BE2C (cell line): ENCODE measurements at regions not wholly inside any gene's neighbourhood (a gene's known extent, or its start where the extent isn't known, plus 50 kb on each side); places are given as distances from the start of the nearest gene placed in this dataset.

Experiments
- DNase-seq: peaks from one replicate; pipeline ENCODE4 v3.0.0-alpha.2; 2020
- H3K27me3 ChIP-seq: fragments of 250-450 bp; sonication (Bioruptor Pico); 2 replicates; pipeline ENCODE4 v1.5.1; 2020; ENCODE audit warnings: mild to moderate bottlenecking
- H3K36me3 ChIP-seq: fragments of 250-450 bp; sonication (Bioruptor Pico); 2 replicates; pipeline ENCODE4 v1.5.1; 2020; ENCODE audit warnings: mild to moderate bottlenecking
- H3K4me1 ChIP-seq: fragments of 250-450 bp; sonication (Bioruptor Pico); 2 replicates; pipeline ENCODE4 v1.5.1; 2020
- H3K4me3 ChIP-seq: 2 replicates; pipeline ENCODE4 v1.5.1; 2011; ENCODE audit warnings: low read depth, low read length
- H3K9me3 ChIP-seq: fragments of 250-450 bp; sonication (Bioruptor Pico); 2 replicates; pipeline ENCODE4 v1.5.1; 2020
- TF ChIP-seq, protein P1 (sequence below): IDR thresholded peaks from 2 replicates; pipeline ENCODE4 v1.5.1; 2012; ENCODE audit warnings: mild to moderate bottlenecking, low read depth, low read length

DNA sequence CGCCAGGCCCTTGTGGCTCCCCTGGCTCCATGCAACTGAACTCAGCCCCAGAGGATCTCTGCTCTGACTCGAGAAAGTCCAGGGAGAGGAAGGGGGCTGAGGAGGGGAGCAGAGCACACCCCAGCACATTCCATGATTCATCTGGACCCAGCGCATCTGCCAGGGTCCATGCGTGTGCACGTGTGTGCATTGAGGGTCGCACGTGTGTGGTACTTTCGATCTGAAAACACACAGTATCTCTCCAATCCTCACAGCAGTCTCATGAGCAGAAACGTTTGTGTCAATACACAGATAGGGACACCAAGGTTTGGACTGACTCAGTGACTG, 146.4 kb upstream of the ID2 start:
- H3K27me3 ChIP-seq = no peaks in the 10 kb centered on the region
- H3K9me3 ChIP-seq = 0 out of 2 replicates have a peak, but pooled peaks cover 5% of the 10 kb centered on the region
- peaks cover 48% of the 10 kb centered on the region for H3K4me1 ChIP-seq
- DNase-seq = no peak
- H3K4me3 ChIP-seq = no peak overlapping the region
- TF ChIP-seq, protein P1, sequence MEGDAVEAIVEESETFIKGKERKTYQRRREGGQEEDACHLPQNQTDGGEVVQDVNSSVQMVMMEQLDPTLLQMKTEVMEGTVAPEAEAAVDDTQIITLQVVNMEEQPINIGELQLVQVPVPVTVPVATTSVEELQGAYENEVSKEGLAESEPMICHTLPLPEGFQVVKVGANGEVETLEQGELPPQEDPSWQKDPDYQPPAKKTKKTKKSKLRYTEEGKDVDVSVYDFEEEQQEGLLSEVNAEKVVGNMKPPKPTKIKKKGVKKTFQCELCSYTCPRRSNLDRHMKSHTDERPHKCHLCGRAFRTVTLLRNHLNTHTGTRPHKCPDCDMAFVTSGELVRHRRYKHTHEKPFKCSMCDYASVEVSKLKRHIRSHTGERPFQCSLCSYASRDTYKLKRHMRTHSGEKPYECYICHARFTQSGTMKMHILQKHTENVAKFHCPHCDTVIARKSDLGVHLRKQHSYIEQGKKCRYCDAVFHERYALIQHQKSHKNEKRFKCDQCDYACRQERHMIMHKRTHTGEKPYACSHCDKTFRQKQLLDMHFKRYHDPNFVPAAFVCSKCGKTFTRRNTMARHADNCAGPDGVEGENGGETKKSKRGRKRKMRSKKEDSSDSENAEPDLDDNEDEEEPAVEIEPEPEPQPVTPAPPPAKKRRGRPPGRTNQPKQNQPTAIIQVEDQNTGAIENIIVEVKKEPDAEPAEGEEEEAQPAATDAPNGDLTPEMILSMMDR = no peak
- H3K36me3 ChIP-seq = no peaks in the 10 kb centered on the region

DNA sequence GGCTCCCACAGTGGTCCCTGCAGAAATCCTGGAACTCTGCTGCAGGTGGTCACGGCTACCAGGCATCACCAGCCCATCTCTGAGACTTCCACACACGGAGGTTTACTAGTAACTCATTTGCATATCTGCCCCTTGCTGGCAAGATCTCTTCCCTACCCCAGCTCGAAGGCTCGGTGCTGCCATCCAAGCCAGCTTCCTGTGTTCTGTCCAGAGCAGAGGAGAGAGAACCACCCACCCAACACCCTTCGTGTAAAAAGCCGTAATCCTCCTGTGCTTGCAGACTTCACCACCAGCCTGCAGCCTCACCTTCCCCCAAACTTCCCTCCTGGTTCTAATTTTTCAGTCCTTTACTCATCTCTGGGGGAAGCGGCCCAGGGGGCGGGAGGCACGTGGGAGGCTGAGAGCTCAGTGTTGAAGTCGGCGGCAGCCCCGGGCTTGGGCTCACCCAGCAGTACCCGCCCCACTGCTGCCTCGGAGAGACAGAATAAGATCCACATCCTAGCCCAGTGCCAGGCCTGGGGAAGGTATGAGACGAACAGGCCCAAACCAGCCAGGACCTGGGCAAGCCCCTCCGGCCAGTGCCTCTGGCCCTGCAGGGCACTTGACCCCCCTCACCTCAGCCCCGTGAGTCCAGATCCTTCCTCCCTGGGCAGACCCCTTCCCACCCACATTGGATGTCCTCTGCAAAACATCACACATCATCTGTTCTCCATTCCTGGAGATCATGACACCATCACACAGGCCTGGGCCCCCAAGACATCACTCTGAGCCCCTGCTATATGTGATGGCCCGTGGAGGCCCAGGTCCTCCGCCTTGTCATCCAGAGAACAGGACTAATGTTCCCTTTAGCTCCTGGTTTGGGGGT, 145.8 kb upstream of the ID2 start:
- H3K4me3 ChIP-seq = no peak overlapping the region
- DNase-seq = no peak

DNA sequence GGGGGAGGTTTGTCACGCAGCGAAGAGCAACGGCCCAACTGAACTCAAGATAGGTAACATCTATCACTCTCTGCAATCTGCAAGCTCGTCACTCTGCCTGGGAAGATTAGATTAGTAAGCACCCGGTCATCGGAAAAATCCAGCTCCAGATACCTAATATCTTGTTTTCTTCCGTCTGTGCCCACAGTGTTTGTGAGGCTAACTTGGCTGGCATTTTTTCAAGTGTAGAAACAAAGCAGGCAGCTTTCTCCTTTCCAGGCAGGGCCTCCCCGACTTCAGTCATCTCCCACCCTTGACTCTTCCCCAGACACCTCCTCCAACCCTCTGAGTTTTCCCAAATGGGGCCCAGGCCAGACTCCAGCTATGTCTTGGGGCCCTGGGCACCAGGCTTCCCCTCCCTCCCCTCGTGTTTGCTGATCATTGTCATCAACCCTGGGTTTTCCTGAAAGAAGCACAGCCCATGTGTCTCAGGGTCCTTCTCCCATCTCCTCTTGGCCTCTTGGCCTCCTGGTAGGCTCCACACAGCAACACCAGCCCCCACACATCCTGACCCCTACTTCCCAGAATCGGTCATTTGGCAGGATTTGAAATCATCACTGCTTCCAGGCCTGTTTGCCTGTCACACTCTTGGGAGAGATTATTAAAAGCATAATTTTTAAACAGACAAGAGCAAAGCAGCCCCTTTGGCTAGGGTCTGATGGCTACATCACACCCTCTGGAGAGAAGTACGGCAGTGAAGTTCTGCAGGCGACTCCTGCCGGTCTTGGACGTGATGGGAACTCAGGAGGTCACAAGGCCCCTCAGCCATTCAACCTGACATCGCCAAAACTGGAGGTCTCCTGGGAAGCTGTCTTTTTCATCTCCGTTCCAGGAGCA, 144.9 kb upstream of the ID2 start:
- TF ChIP-seq, protein P1 = no peak
- Histone ChIP-seq H3K27me3 (no peaks in the 10 kb centered on the region), H3K36me3 (no peaks in the 10 kb centered on the region), H3K4me1 (peaks cover 53% of the 10 kb centered on the region), H3K4me3 (no peak overlapping the region), H3K9me3 (no peaks in the 10 kb centered on the region)
- no peak for DNase-seq

More for the DNA sequence above, 145.8 kb upstream of the ID2 start:
- Histone ChIP-seq H3K36me3 (no peaks in the 10 kb centered on the region), H3K4me1 (peaks cover 53% of the 10 kb centered on the region), H3K27me3 (no peaks in the 10 kb centered on the region), H3K9me3 (0 out of 2 replicates have a peak, but pooled peaks cover 5% of the 10 kb centered on the region)
- TF ChIP-seq, protein P1 = no peak

DNA sequence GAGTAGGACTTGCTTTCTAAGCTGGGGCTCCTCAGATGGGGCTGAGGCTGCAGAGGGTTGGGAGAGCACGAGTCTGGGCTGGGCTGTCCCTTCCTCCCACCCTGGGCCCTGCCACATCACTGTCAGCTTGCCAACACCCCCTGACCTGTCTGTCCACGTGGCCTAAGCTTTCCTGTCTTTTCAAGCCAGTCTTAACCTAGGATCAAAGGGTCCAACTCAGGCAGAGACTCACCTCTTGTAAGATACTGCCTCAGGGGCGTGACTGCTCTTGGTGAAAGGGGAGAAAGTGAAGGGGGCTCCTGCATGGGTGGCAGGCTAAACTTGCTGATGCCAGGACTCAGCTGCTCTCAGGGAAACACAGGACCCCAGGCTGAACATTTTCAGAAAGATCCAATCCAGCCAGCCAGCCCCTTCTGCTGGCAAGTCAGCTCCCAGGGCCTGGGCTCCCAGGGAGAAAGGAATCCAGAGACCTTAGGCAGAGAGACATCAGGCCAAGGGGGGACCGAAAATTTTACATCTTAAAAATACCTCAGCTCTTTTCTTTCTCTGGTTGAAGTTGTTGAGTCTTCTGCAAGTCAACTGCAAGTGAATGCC, 144.2 kb upstream of the ID2 start:
- H3K9me3 ChIP-seq = no peaks in the 10 kb centered on the region
- TF ChIP-seq, protein P1 = no peak
- H3K27me3 ChIP-seq = no peaks in the 10 kb centered on the region
- DNase-seq = no peak
- peaks cover 53% of the 10 kb centered on the region for H3K4me1 ChIP-seq
- H3K36me3 ChIP-seq = no peaks in the 10 kb centered on the region
- H3K4me3 ChIP-seq = no peak overlapping the region

DNA sequence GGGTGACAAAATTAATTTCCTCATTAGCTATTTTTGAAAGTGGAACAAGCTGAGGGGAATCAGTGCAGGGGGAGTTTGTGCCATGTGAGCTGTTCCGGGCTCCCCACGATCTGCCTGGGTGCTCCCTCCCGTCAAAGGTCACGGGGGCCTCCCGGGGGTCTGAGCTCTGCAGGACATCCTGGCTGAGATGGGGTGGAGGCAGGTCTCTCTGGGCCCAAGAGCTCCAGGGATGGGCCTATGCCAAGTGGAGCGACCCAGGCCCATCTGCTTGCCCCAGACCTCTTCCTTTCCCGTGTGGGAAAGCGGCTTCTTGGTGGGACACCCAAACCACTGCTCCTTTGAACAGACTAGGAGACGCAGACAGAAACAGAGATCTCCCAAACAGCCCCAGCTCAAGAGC, 143.3 kb upstream of the ID2 start:
- no peak overlapping the region for H3K4me3 ChIP-seq
- H3K4me1 ChIP-seq = peaks cover 59% of the 10 kb centered on the region
- DNase-seq = no peak
- TF ChIP-seq, protein P1 = no peak
- no peaks in the 10 kb centered on the region for H3K9me3 ChIP-seq
- no peaks in the 10 kb centered on the region for H3K36me3 ChIP-seq
- H3K27me3 ChIP-seq = no peaks in the 10 kb centered on the region
